HEK293 (cell line): ENCODE measurements at regions not wholly inside any gene's neighbourhood (a gene's known extent, or its start where the extent isn't known, plus 50 kb on each side); places are given as distances from the start of the nearest gene placed in this dataset.

Experiments used
- CTCF ChIA-PET: fragments of 350-600 bp; formaldehyde crosslinking; extraction: SDS; loops from one replicate; lab custom pipeline; 2021; ENCODE audit warnings: antibody characterized with exemption; lab: Yijun Ruan, JAX
- POLR2A ChIA-PET: fragments of 300-600 bp; formaldehyde crosslinking; extraction: SDS; loops from one replicate; lab custom pipeline; 2020; ENCODE audit warnings: antibody characterized with exemption, inconsistent platforms; lab: Yijun Ruan, JAX
- H3K27ac ChIP-seq: fragments of 200-500 bp; sonication (Bioruptor generic); 2 replicates; pipeline ENCODE4 v1.5.1; 2014; ENCODE audit warnings: low read depth, low read length, control low read depth, inconsistent platforms; ENCODE audit errors: extremely low read depth
- H3K36me3 ChIP-seq, 2 experiments: fragments of 200-500 bp in 1 of 2; sonication (Bioruptor generic) in 1 of 2; 1 replicate in 1 of 2; 2 replicates in 1 of 2; pipeline ENCODE4 v1.5.1; 2014 to 2017; ENCODE audit warnings: inconsistent platforms in 2 of 2, low read length in 2 of 2; ENCODE audit not compliant: control insufficient read depth in 2 of 2, insufficient read depth in 1 of 2
- H3K4me1 ChIP-seq: fragments of 200-500 bp; sonication (Bioruptor generic); 2 replicates; pipeline ENCODE4 v1.5.1; 2014; ENCODE audit warnings: mild to moderate bottlenecking, low read length, inconsistent platforms; ENCODE audit not compliant: control insufficient read depth, insufficient read depth
- H3K4me3 ChIP-seq: 2 replicates; pipeline ENCODE4 v1.5.1; 2011; ENCODE audit warnings: low read depth, mild to moderate bottlenecking, control low read depth, low read length, moderate library complexity
- H3K9me3 ChIP-seq: fragments of 200-500 bp; sonication (Bioruptor generic); 2 replicates; pipeline ENCODE4 v1.5.1; 2014; ENCODE audit warnings: low read depth, low read length, inconsistent platforms; ENCODE audit not compliant: control insufficient read depth, insufficient read depth
- EGR2 ChIP-seq: fragments of 450-650 bp; formaldehyde crosslinking; IDR thresholded peaks from 2 replicates; pipeline ENCODE4 v1.5.1; 2016; ENCODE audit warnings: low read depth, missing biosample characterization, missing genetic modification characterization
- GLIS1 ChIP-seq: fragments of 450-650 bp; formaldehyde crosslinking; IDR thresholded peaks from 2 replicates; pipeline ENCODE4 v1.5.1; 2016; ENCODE audit warnings: missing biosample characterization, missing genetic modification characterization
- MYNN ChIP-seq: fragments of 450-650 bp; formaldehyde crosslinking; IDR thresholded peaks from 2 replicates; pipeline ENCODE4 v1.5.1; 2016; ENCODE audit warnings: missing biosample characterization, missing genetic modification characterization, borderline replicate concordance
- REPIN1 ChIP-seq: fragments of 450-650 bp; formaldehyde crosslinking; IDR thresholded peaks from 2 replicates; pipeline ENCODE4 v1.5.1; 2017; ENCODE audit warnings: missing biosample characterization, missing genetic modification characterization, low read depth
- SETDB1 ChIP-seq: IDR thresholded peaks from one replicate; pipeline ENCODE4 v1.6.1; 2017; ENCODE audit warnings: mild to moderate bottlenecking, low read length, moderate library complexity, mixed read lengths; ENCODE audit not compliant: insufficient read length
- WT1 ChIP-seq: fragments of 450-650 bp; formaldehyde crosslinking; IDR thresholded peaks from 2 replicates; pipeline ENCODE4 v1.5.1; 2016; ENCODE audit warnings: missing biosample characterization, missing genetic modification characterization
- ZBTB1 ChIP-seq: fragments of 450-650 bp; formaldehyde crosslinking; IDR thresholded peaks from 2 replicates; pipeline ENCODE4 v1.5.1; 2016; ENCODE audit warnings: missing biosample characterization, missing genetic modification characterization
- ZBTB21 ChIP-seq: fragments of 450-650 bp; formaldehyde crosslinking; IDR thresholded peaks from 2 replicates; pipeline ENCODE4 v1.5.1; 2017; ENCODE audit warnings: missing biosample characterization, missing genetic modification characterization
- ZBTB7A ChIP-seq: fragments of 450-650 bp; formaldehyde crosslinking; IDR thresholded peaks from 2 replicates; pipeline ENCODE4 v1.5.1; 2016; ENCODE audit warnings: low read depth, missing biosample characterization, missing genetic modification characterization
- ZBTB8A ChIP-seq: fragments of 450-650 bp; formaldehyde crosslinking; IDR thresholded peaks from 2 replicates; pipeline ENCODE4 v1.5.1; 2016; ENCODE audit warnings: missing biosample characterization, missing genetic modification characterization
- ZFHX2 ChIP-seq: fragments of 450-650 bp; formaldehyde crosslinking; conservative IDR thresholded peaks from 2 replicates; pipeline ENCODE4 v1.5.1; 2016; ENCODE audit warnings: missing biosample characterization, missing genetic modification characterization
- ZNF133 ChIP-seq: fragments of 450-650 bp; formaldehyde crosslinking; IDR thresholded peaks from 2 replicates; pipeline ENCODE4 v1.5.1; 2016; ENCODE audit warnings: missing biosample characterization, missing genetic modification characterization
- ZNF155 ChIP-seq: fragments of 450-650 bp; formaldehyde crosslinking; IDR thresholded peaks from 2 replicates; pipeline ENCODE4 v1.5.1; 2016; ENCODE audit warnings: missing biosample characterization, missing genetic modification characterization
- ZNF157 ChIP-seq: fragments of 450-650 bp; formaldehyde crosslinking; IDR thresholded peaks from 2 replicates; pipeline ENCODE4 v1.5.1; 2016; ENCODE audit warnings: missing biosample characterization, missing genetic modification characterization
- ZNF16 ChIP-seq: fragments of 450-650 bp; formaldehyde crosslinking; IDR thresholded peaks from 2 replicates; pipeline ENCODE4 v1.5.1; 2016; ENCODE audit warnings: low read depth, missing biosample characterization, missing genetic modification characterization
- ZNF202 ChIP-seq: fragments of 450-650 bp; formaldehyde crosslinking; IDR thresholded peaks from 2 replicates; pipeline ENCODE4 v1.5.1; 2016; ENCODE audit warnings: missing biosample characterization, missing genetic modification characterization, borderline replicate concordance
- ZNF223 ChIP-seq: fragments of 450-650 bp; formaldehyde crosslinking; IDR thresholded peaks from 2 replicates; pipeline ENCODE4 v1.5.1; 2016; ENCODE audit warnings: missing biosample characterization, missing genetic modification characterization
- ZNF404 ChIP-seq: fragments of 450-650 bp; formaldehyde crosslinking; IDR thresholded peaks from 2 replicates; pipeline ENCODE4 v1.5.1; 2017; ENCODE audit warnings: missing biosample characterization, missing genetic modification characterization
- ZNF530 ChIP-seq: fragments of 450-650 bp; formaldehyde crosslinking; IDR thresholded peaks from 2 replicates; pipeline ENCODE4 v1.5.1; 2016; ENCODE audit warnings: low read depth, missing biosample characterization, missing genetic modification characterization
- ZNF571 ChIP-seq: fragments of 450-650 bp; formaldehyde crosslinking; IDR thresholded peaks from 2 replicates; pipeline ENCODE4 v1.5.0; 2017; ENCODE audit warnings: missing biosample characterization, missing genetic modification characterization
- ZSCAN30 ChIP-seq: fragments of 450-650 bp; IDR thresholded peaks from 2 replicates; pipeline ENCODE4 v1.5.1; 2018; ENCODE audit warnings: missing biosample characterization, mild to moderate bottlenecking, missing genetic modification characterization, moderate library complexity
- TF ChIP-seq, protein P1 (sequence below): fragments of 450-650 bp; formaldehyde crosslinking; IDR thresholded peaks from 2 replicates; pipeline ENCODE4 v1.5.1; 2017; ENCODE audit warnings: missing biosample characterization, missing genetic modification characterization
- TF ChIP-seq, protein P2 (sequence below): fragments of 450-650 bp; formaldehyde crosslinking; IDR thresholded peaks from 2 replicates; pipeline ENCODE4 v1.5.1; 2016; ENCODE audit warnings: missing biosample characterization, missing genetic modification characterization

DNA sequence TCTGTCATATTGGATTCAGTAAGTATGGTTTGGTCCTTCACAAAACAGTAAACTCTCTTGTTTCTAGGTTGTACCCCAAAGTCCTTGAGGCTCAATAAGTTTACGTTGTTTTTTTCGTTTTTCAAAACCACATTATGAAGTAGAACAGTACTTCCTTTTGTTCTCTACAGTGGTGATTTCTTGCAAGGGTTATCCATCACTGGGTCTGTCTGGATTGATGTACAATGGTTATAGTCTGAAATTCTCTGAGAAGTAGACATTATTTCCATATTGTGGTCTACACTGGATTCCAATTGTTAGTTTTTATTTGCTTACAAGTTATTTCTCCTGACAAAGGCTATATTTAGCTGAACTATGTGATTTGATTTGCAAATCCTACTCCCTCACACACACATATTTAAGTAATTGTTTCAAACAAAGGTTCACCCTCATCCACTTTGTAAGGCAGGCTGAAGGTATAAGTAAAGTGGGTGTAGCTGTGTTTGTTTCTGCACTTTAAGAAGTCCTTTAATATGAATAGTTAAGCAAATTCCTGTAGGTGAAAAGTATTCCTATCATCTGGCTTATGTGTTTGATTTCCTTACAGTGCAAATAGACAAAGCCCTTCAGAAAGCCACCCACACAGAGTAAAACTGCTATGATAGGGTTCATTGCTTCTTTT lies 64.2 kb upstream of the MME start:
- no peak overlapping the region for H3K4me3 ChIP-seq
- TF ChIP-seq ZNF223 (tag by site-specific recombination) (no peak), EGR2 (tag by site-specific recombination) (peak; percentile 8; the same call in 1 of the 2 replicates), ZNF133 (tag by site-specific recombination) (no peak), ZNF530 (tag by site-specific recombination) (no peak)
- H3K36me3 ChIP-seq: no peaks in the 10 kb centered on the region
- H3K9me3 ChIP-seq: no peaks in the 10 kb centered on the region
- H3K27ac ChIP-seq: no peak overlapping the region
- POLR2A ChIA-PET: no interaction called here
- H3K4me1 ChIP-seq: no peaks in the 10 kb centered on the region
- CTCF ChIA-PET: interaction anchor here (0.6 kb wide), 1 partner anchor 307 kb away, joined by 3 read pairs; no protein-coding TSS in a partner anchor

DNA sequence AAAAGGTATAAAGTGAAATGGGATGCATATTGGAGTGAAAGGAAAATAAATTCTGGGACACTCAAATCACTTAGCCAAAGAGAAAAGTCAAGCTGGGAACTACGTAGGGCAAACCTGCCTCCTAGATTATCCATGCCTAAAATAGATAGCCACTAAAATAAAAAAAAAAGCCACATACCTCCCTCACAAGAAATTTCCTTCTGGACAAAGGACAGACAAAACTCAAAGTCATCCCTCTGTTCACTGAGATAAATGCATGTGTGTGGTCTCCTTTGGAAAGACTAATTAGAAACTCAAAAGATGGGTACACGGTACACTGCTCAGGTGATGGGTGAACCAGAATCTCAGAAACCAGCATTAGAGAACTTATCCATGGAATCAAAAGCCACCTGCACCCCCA lies 65.2 kb upstream of the MME start:
- Histone ChIP-seq H3K27ac (no peak overlapping the region), H3K4me3 (no peak overlapping the region), H3K36me3 (no peaks in the 10 kb centered on the region), H3K9me3 (no peaks in the 10 kb centered on the region), H3K4me1 (no peaks in the 10 kb centered on the region)
- POLR2A ChIA-PET: no interaction called here
- CTCF ChIA-PET: no interaction called here
- TF ChIP-seq ZFHX2 (tag by site-specific recombination) (no peak), ZSCAN30 (tag by site-specific recombination) (no peak), REPIN1 (tag by site-specific recombination) (no peak), WT1 (no peak)

DNA sequence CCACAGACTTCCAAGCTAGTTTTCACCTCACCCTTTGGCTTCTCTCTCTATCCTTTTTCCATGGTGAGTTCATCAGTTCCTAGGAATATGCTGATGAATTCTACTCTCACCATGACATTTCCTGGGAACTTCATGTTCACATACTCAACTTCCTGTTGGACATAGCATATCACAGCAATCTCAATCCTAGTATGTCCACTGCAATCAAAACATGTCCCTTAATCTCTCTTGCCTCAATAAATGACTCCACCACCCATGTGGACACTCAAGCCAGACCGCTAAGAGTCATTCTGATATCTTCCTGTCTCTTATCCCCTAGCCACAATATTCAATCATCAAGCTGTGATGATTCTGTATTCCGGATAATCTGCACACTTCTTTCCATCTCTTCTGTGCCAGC lies 66.7 kb upstream of the MME start:
- H3K4me3 ChIP-seq: no peak overlapping the region
- no peaks in the 10 kb centered on the region for H3K4me1 ChIP-seq
- ChIA-PET CTCF (interaction anchor here (0.6 to 0.7 kb wide), 3 partner anchors 238 to 760 kb away, joined by 3 to 5 read pairs (median 3); no protein-coding TSS in a partner anchor), POLR2A (no interaction called here)
- H3K36me3 ChIP-seq: no peaks in the 10 kb centered on the region
- no peak overlapping the region for H3K27ac ChIP-seq
- TF ChIP-seq ZNF16 (tag by site-specific recombination): no peak
- TF ChIP-seq, protein P1, sequence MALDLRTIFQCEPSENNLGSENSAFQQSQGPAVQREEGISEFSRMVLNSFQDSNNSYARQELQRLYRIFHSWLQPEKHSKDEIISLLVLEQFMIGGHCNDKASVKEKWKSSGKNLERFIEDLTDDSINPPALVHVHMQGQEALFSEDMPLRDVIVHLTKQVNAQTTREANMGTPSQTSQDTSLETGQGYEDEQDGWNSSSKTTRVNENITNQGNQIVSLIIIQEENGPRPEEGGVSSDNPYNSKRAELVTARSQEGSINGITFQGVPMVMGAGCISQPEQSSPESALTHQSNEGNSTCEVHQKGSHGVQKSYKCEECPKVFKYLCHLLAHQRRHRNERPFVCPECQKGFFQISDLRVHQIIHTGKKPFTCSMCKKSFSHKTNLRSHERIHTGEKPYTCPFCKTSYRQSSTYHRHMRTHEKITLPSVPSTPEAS (tag by site-specific recombination): no peak
- no peaks in the 10 kb centered on the region for H3K9me3 ChIP-seq

DNA sequence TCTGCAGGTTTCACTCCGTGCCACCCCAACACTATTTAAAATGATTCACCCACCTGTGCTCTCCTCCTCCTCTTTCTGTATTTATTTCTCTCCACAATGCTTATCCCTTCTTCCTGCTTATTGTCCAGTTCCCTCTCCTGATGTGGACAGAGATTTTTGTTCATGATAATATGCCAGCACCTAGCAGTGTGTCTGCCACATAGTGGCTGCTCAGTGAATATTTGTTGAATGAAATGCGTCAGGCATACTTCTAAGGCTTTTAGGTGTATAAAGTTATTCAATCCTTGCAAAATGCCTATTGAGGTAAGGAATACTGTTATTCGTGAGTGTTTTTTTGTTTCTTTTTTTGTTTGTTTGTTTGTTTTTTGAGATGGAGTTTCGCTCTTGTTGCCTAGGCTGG lies 67.5 kb upstream of the MME start:
- H3K4me3 ChIP-seq: no peak overlapping the region
- H3K27ac ChIP-seq: no peak overlapping the region
- no peaks in the 10 kb centered on the region for H3K36me3 ChIP-seq
- ChIA-PET POLR2A (no interaction called here), CTCF (interaction anchor here (0.6 to 0.7 kb wide), 2 partner anchors 252 to 759 kb away, joined by 3 read pairs; no protein-coding TSS in a partner anchor)
- no peaks in the 10 kb centered on the region for H3K9me3 ChIP-seq
- no peaks in the 10 kb centered on the region for H3K4me1 ChIP-seq
- no peak for TF ChIP-seq GLIS1 (tag by site-specific recombination)
- TF ChIP-seq SETDB1: no peak
- TF ChIP-seq ZBTB21: no peak
- TF ChIP-seq ZBTB1 (tag by site-specific recombination): no peak
- no peak for TF ChIP-seq ZNF202
- TF ChIP-seq, protein P2, sequence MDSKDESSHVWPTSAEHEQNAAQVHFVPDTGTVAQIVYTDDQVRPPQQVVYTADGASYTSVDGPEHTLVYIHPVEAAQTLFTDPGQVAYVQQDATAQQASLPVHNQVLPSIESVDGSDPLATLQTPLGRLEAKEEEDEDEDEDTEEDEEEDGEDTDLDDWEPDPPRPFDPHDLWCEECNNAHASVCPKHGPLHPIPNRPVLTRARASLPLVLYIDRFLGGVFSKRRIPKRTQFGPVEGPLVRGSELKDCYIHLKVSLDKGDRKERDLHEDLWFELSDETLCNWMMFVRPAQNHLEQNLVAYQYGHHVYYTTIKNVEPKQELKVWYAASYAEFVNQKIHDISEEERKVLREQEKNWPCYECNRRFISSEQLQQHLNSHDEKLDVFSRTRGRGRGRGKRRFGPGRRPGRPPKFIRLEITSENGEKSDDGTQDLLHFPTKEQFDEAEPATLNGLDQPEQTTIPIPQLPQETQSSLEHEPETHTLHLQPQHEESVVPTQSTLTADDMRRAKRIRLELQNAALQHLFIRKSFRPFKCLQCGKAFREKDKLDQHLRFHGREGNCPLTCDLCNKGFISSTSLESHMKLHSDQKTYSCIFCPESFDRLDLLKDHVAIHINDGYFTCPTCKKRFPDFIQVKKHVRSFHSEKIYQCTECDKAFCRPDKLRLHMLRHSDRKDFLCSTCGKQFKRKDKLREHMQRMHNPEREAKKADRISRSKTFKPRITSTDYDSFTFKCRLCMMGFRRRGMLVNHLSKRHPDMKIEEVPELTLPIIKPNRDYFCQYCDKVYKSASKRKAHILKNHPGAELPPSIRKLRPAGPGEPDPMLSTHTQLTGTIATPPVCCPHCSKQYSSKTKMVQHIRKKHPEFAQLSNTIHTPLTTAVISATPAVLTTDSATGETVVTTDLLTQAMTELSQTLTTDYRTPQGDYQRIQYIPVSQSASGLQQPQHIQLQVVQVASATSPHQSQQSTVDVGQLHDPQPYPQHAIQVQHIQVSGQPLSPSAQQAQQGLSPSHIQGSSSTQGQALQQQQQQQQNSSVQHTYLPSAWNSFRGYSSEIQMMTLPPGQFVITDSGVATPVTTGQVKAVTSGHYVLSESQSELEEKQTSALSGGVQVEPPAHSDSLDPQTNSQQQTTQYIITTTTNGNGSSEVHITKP (tag by site-specific recombination): no peak
- TF ChIP-seq ZNF404 (tag by site-specific recombination): no peak
- TF ChIP-seq ZBTB7A (tag by site-specific recombination): no peak
- no peak for TF ChIP-seq ZNF571 (tag by site-specific recombination)
- no peak for TF ChIP-seq ZBTB8A (tag by site-specific recombination)
- TF ChIP-seq MYNN: no peak
- no peak for TF ChIP-seq ZNF157
- no peak for TF ChIP-seq ZNF155 (tag by site-specific recombination)
